ENCODE measurements at regions not wholly inside any gene's neighbourhood (a gene's known extent, or its start where the extent isn't known, plus 50 kb on each side); places are given as distances from the start of the nearest gene placed in this dataset.

GRCh38 chr3:94904156-94904674 is 841.4 kb downstream of the NSUN3 start:
- no peak for DNase-seq

DNA sequence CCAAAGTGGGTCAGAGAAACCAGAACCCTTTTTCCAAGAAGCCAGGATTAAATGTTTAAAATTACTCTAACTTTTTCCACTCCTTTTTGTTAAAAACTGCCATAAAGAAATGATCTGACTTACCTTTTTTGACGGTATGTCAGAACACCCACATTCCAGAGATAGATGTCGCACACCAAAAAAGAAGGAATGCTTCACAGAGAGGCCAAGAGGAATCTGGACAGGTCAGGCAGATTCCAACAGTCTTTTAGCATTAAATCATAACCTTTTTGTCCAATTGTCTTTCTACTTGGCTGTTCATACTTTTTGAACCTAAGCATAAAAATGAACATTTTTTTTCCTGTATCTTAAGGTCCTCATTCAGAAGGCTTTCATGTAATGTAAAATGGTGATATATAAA is 846.9 kb downstream of the NSUN3 start:
- no peak for DNase-seq

- no peak for DNase-seq
These were observed 849.8 kb downstream of the NSUN3 start for GRCh38 chr3:94912656-94913055.

- no peak for DNase-seq
These were observed 864.3 kb downstream of the NSUN3 start for GRCh38 chr3:94927175-94927574.

- no peak for DNase-seq
These were observed 866.1 kb downstream of the NSUN3 start for GRCh38 chr3:94928921-94929320.

GRCh38 chr3:94935738-94936580 is 873.1 kb downstream of the NSUN3 start:
- DNase-seq = no peak

DNA sequence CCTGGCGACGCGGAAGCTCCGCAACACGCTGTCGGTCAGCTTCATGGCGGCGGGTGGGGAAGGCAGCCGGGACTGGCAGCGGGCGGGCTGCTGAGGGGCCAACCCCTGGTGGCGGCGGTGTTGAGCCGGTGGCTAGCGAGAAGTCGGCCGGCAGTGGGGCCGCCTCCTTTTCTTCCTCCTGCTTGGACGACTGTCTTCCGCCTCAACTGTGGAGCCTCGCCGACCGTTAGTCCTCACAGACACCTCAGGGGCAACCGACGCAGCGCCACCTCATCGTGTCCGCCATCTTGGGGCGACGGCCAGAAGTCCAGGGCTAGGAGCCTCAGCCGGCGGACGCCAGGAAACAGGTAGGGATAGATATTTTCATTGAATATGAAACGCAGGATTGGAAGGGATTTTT is 875.1 kb downstream of the NSUN3 start:
- no peak for DNase-seq

DNA sequence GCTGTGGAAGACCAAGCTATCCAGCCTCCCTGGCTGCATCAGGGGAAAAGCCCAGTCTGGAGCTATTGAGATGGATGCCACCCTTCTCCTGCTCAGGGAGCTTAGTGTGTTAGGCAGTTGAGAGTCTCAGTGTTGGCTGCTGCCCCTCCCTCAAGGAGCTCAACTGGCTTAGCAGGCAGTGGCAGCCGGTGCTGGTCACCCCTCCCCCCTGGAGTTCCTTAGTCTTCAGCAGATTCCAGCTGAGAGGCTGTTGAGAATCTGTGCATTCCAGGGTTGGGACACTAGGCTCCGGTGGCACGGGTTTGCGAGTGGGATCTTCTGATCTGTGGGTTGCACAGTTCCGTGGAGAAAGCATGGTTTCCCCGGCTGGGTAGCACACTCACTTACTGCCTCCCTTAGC is 883.8 kb downstream of the NSUN3 start:
- no peak for DNase-seq

DNA sequence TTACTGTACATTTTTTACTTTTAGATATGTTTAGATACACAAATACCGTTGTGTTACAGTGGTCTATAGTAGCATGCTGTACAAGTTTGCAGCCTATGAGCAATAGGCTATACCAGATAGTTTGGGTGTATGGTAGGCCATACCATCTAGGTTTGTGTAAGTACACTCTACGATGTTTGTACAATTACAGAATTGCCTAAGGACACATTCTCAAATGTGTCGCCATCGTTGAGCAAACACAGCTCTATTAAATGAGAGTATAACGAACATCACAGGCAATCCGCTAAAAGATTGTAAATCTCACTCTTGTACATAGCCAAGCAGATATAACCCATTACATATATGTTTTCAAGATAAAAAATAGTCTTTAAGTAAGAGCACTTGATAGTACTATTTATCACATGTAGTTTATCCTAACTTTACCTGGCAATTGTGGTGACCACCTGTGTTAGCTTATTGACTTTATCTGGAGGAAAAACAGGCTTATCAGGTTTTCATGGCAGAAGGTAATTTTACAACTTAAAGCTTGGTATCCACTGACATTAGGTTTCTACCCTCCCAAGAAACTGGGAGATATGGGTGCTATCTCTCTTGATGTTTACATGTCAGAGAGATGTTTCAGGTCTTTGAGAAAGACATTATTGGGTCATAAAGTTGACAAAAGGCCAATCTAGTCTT is 898.7 kb downstream of the NSUN3 start:
- DNase-seq = no peak

GRCh38 chr3:94965867-94966475 is 903.1 kb downstream of the NSUN3 start:
- no peak for DNase-seq

GRCh38 chr3:94967196-94967595 is 904.3 kb downstream of the NSUN3 start:
- DNase-seq = no peak

DNA sequence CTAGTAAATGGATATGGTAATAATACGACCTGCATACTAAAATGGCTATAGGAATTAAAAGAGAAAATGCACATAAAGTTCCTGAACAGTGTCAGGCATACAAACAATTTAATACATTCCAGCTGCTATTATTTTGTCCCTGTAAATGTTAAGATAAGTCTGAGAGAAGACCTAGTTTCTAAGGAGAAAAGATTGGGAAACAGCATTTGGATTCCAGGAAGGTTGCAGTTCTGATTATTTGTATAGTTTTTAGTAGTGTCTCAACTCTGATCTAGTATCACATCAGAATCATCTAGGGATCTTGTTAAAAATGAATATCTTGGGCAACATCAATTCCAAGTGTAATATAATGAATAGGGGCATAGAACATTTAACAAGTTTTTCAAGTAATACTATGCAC is 905.7 kb downstream of the NSUN3 start:
- DNase-seq = no peak

GRCh38 chr3:94972066-94972465 is 909.2 kb downstream of the NSUN3 start:
- DNase-seq = no peak

GRCh38 chr3:94978084-94978483 is 915.2 kb downstream of the NSUN3 start:
- no peak for DNase-seq

GRCh38 chr3:94985778-94986177 is 922.9 kb downstream of the NSUN3 start:
- DNase-seq = no peak

GRCh38 chr3:94990952-94991705 is 928.3 kb downstream of the NSUN3 start:
- no peak for DNase-seq

DNA sequence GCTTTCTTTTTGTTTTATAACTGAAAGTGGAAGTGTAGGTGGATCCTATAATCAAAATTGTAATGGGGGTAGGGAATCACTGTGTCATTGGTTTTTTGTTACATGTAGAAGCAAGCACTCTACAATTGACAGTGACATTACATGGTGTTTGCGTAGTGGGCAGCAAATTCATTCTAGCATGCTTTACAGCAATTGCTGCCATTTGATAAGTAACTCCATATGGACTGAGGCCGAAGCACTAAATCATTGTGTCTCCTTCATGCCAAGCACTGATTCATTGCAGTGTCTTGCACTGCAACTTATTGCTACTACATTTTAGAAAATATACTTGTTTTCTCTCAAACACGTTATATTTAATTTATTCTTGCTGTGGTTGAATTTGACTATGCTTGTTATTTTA is 933.9 kb downstream of the NSUN3 start:
- DNase-seq = no peak

DNA sequence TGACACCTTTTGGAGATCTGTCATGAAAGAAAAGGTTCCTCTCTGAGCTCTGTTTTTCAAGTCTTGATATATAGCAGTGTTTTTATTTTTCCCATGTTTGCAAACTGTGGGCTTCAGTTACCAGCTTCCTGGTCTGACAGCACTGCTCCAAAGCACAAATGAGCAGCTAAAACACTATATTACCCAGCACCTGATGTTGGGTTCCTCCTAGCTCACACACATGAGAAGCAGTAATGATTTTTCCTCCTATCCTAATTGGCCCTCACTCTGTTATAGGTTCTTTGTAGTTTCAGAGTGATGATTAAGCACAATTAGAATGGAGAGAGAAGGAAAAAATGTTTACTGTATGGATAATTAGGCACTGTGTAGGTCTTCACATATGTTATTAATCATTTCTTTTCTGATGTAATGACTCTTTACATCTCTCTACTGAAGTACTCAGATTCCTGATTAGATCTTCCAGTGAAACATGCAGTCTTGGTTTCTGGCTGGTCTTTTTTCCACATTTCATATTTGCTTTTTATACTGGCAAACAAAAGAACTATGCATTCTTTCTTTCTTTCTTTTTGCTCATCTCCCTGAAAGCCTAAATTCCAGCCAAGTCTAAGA is 939.7 kb downstream of the NSUN3 start:
- DNase-seq = no peak

- no peak for DNase-seq
These were observed 965.8 kb downstream of the NSUN3 start for GRCh38 chr3:95028688-95029087.

GRCh38 chr3:95029644-95030043 is 966.8 kb downstream of the NSUN3 start:
- DNase-seq = no peak

DNA sequence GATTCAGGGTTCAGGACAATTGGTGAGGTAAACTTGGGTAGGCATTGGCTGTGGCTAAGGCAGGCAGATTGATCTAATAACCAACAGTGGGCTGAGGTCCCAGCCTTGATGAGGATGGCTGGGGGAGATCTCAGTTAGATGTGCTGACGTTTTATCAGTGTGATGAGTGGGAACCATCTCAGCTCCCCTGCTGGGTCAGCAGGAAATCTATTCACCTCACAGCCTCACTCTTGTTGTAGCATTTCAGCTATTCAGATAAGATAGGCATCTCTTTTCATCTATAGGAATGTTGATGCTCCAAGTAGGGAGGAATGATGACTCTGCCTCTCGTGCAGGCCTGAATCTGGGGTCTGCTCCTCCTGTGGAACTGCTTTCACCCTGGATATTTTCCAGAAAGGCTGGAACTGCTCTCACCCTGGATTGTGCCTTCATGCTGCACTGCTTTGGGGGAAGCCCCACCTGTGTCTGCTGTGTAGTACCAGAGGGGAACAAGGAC is 973.7 kb downstream of the NSUN3 start:
- no peak for DNase-seq

- DNase-seq = no peak
These were observed 974.2 kb downstream of the NSUN3 start for GRCh38 chr3:95037097-95037496.

Data from right hindlimb (tissue), 1 donor.